Left lung (tissue), 4 donors: ENCODE measurements at regions not wholly inside any gene's neighbourhood (a gene's known extent, or its start where the extent isn't known, plus 50 kb on each side); places are given as distances from the start of the nearest gene placed in this dataset.
"Not testable (repeated sequence)": the region's sequence is repeated elsewhere in the genome, so short reads cannot be mapped to it uniquely, and the experiment has no call there.

Experiments used
- ATAC-seq: fragments of 200-7000 bp; cut with Tn5 transposase; one replicate; pipeline ENCODE4 v1.9.1; 2020; ENCODE audit warnings: moderate library complexity
- DNase-seq, 4 donors: peaks; one replicate each; pipeline ENCODE4 v3.0.0-alpha.2; 2013 to 2020
- H3K27ac ChIP-seq, 2 donors: fragments of 200-600 bp; sonication (generic) in 1 of 2; one replicate each; pipeline versions ENCODE4 v1.5.0 to v1.8.0; 2020 to 2021
- H3K27me3 ChIP-seq, 2 donors: fragments of 200-600 bp; sonication (generic) in 1 of 2; one replicate each; pipeline versions ENCODE4 v1.5.0 to v1.8.0; 2020 to 2021
- H3K36me3 ChIP-seq, 2 donors: fragments of 200-600 bp; sonication (generic) in 1 of 2; one replicate each; pipeline versions ENCODE4 v1.5.0 to v1.8.0; 2020 to 2021
- H3K4me1 ChIP-seq, 2 donors: fragments of 200-600 bp; one replicate each; pipeline ENCODE4 v1.8.0; 2021
- H3K4me3 ChIP-seq, 2 donors: fragments of 200-600 bp; sonication (generic) in 1 of 2; one replicate each; pipeline versions ENCODE4 v1.5.0 to v1.8.0; 2020 to 2021; ENCODE audit warnings: mild to moderate bottlenecking in 1 of 2
- H3K9me3 ChIP-seq, 2 donors: fragments of 200-600 bp; sonication (generic) in 1 of 2; one replicate each; pipeline versions ENCODE4 v1.5.0 to v1.8.0; 2020 to 2021
- CTCF ChIP-seq, 2 donors: fragments of 200-600 bp; sonication (generic) in 1 of 2; IDR thresholded peaks; one replicate each; pipeline versions ENCODE4 v1.5.0 to v1.8.0; 2021; ENCODE audit warnings: antibody characterized with exemption in 2 of 2
- intact Hi-C, 2 donors: fragments of 100-400 bp; cut with DNase I; formaldehyde crosslinking; loops; one replicate each; pipeline versions ENCODE4 v1.11.2 to v1.14.2; 2022
- donor health status: DM: no; HTN: yes; CAD: no.
- donor health status: DM: no; HTN: no; CAD: no.

DNA sequence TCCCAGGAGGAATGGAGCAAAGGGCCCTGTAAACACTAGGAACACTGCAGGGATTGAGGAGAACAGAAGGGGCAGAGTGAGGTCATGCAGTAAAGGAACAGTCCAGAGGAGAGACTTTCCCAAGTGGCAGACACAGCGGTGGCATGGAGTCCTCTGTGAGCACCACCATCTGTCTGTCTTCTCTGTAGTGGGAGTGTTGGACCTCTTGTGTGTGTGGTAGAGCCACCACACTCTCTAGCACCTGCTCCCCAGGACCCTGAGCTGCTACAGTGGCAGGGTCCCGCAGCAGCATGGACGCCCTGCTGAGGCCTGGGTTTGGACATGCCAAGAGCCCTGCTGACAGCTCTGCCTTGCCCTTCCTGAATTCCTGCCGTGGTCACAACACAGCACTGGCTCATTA, 75.7 kb upstream of the LARP1 start:
- Histone ChIP-seq H3K27ac (no peak overlapping the region), H3K27me3 (no peaks in the 10 kb centered on the region), H3K4me3 (no peak overlapping the region), H3K9me3 (no peaks in the 10 kb centered on the region), H3K4me1 (peaks cover 0 to 18% of the 10 kb centered on the region in 2 donors), H3K36me3 (no peaks in the 10 kb centered on the region)
- intact Hi-C loops = no loop called here
- no peak for TF ChIP-seq CTCF (IDR thresholded peaks at IDR 0.05)
- DNase-seq (no peak), ATAC-seq (no peak)

- DNase-seq = no peak
- H3K4me1 ChIP-seq = peaks cover 0 to 5% of the 10 kb centered on the region in 2 donors
- TF ChIP-seq CTCF (IDR thresholded peaks at IDR 0.05) = no peak
- H3K9me3 ChIP-seq = no peaks in the 10 kb centered on the region
- no peak overlapping the region for H3K27ac ChIP-seq
- H3K4me3 ChIP-seq = no peak overlapping the region
- no peaks in the 10 kb centered on the region for H3K27me3 ChIP-seq
- no peaks in the 10 kb centered on the region for H3K36me3 ChIP-seq
- intact Hi-C loops = no loop called here
- ATAC-seq = no peak
These were observed 77.3 kb upstream of the LARP1 start for GRCh38 chr5:154677921-154678320.

- H3K4me1 ChIP-seq = no peaks in the 10 kb centered on the region
- no peak for DNase-seq
- no peaks in the 10 kb centered on the region for H3K9me3 ChIP-seq
- no peak for ATAC-seq
- TF ChIP-seq CTCF (IDR thresholded peaks at IDR 0.05) = no peak
- H3K27ac ChIP-seq = no peak overlapping the region
- no peaks in the 10 kb centered on the region for H3K36me3 ChIP-seq
- no peaks in the 10 kb centered on the region for H3K27me3 ChIP-seq
- H3K4me3 ChIP-seq = no peak overlapping the region
- intact Hi-C loops = no loop called here
These were observed 78.7 kb upstream of the LARP1 start for GRCh38 chr5:154676508-154676907.

GRCh38 chr5:154674029-154674428, 81.1 kb upstream of the LARP1 start:
- no peaks in the 10 kb centered on the region for H3K9me3 ChIP-seq
- H3K36me3 ChIP-seq = no peaks in the 10 kb centered on the region
- H3K27ac ChIP-seq = no peak overlapping the region
- H3K4me1 ChIP-seq = no peaks in the 10 kb centered on the region
- no peaks in the 10 kb centered on the region for H3K27me3 ChIP-seq
- no peak for DNase-seq
- no peak for ATAC-seq
- intact Hi-C loops = no loop called here
- H3K4me3 ChIP-seq = no peak overlapping the region
- no peak for TF ChIP-seq CTCF (IDR thresholded peaks at IDR 0.05)

DNA sequence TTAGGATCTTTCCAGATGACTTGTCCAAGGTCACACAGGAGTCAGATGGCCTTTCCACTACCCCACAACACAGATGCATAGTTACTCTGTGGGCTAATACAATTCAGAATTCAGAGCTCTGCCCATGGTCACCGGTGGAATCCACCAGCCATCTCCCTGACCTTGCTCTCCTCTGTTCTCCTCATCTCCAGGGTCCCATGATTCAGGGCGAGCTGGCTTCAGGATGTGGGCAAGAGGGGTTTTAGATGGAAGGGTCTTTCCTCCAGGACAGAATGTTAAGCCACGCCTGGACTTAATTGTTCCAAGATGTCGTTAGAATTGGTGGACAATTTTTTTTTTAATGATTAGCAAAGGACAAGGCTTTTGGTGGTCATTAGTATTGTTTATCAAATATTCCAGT, 81.7 kb upstream of the LARP1 start:
- ATAC-seq = no peak

DNA sequence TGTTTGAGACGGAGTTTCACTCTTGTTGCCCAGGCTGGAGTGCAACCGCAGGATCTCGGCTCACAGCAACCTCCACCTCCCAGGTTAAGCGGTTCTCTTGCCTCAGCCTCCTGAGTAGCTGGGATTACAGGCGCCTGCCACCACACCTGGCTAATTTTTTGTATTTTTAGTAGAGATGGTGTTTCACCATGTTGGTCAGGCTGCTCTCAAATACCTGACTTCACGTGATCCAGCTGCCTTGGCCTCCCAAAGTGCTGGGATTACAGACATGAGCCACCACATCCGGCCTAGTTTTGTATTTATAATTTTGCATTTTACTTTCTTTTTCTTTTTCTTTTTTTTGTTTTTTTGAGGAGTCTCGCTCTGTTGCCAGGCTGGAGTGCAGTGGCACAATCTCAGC, 85.3 kb upstream of the LARP1 start:
- intact Hi-C loops, DNase-seq, H3K27me3 ChIP-seq, H3K27ac ChIP-seq, H3K36me3 ChIP-seq, ATAC-seq, H3K9me3 ChIP-seq, H3K4me3 ChIP-seq, H3K4me1 ChIP-seq: not testable (repeated sequence)

More for the DNA sequence above, 81.7 kb upstream of the LARP1 start:
- no peak for DNase-seq
- Histone ChIP-seq H3K36me3 (no peaks in the 10 kb centered on the region), H3K27ac (no peak overlapping the region), H3K9me3 (no peaks in the 10 kb centered on the region), H3K27me3 (no peaks in the 10 kb centered on the region), H3K4me1 (no peaks in the 10 kb centered on the region), H3K4me3 (no peak overlapping the region)
- TF ChIP-seq CTCF (IDR thresholded peaks at IDR 0.05) = no peak
- intact Hi-C loops = no loop called here
